Fibroblast of lung (primary cell): ENCODE measurements at regions not wholly inside any gene's neighbourhood (a gene's known extent, or its start where the extent isn't known, plus 50 kb on each side); places are given as distances from the start of the nearest gene placed in this dataset.

Experiments
- DNase-seq, 2 donors: peaks; one replicate each; pipeline versions ENCODE4 v3.0.0 to v3.0.0-alpha.2; 2010; ENCODE audit warnings: low read depth in 2 of 2
- H2AFZ ChIP-seq: 2 replicates; pipeline ENCODE4 v1.5.1; 2012; ENCODE audit warnings: low read length, control low read depth, inconsistent platforms
- H3K27ac ChIP-seq: 2 replicates; pipeline ENCODE4 v1.5.1; 2011; ENCODE audit warnings: low read length, control low read depth; ENCODE audit not compliant: insufficient read depth
- H3K27me3 ChIP-seq: 2 replicates; pipeline ENCODE4 v1.5.1; 2011; ENCODE audit warnings: mild to moderate bottlenecking, low read length; ENCODE audit not compliant: control insufficient read depth, insufficient read depth
- H3K36me3 ChIP-seq: 2 replicates; pipeline ENCODE4 v1.5.1; 2011; ENCODE audit warnings: low read length; ENCODE audit not compliant: control insufficient read depth, insufficient read depth
- H3K4me1 ChIP-seq: 2 replicates; pipeline ENCODE4 v1.5.1; 2011; ENCODE audit warnings: low read length; ENCODE audit not compliant: control insufficient read depth, insufficient read depth; ENCODE audit errors: extremely low read depth
- H3K4me2 ChIP-seq: 2 replicates; pipeline ENCODE4 v1.5.1; 2011; ENCODE audit warnings: low read length, control low read depth; ENCODE audit not compliant: insufficient read depth; ENCODE audit errors: extremely low read depth
- H3K4me3 ChIP-seq, 4 experiments: fragments of 200-600 bp in 1 of 4; sonication (generic) in 1 of 4; replicated peaks in 1 of 4; 2 replicates each; pipeline ENCODE4 v1.5.1; 2011 to 2016; ENCODE audit warnings: low read length in 4 of 4, low read depth in 3 of 4, mild to moderate bottlenecking in 3 of 4, control low read depth in 2 of 4, inconsistent platforms in 1 of 4, mixed read lengths in 1 of 4; ENCODE audit not compliant: insufficient read depth in 1 of 4; ENCODE audit errors: control extremely low read depth in 1 of 4
- H3K79me2 ChIP-seq: 2 replicates; pipeline ENCODE4 v1.5.1; 2012; ENCODE audit warnings: mild to moderate bottlenecking, low read length, inconsistent platforms; ENCODE audit not compliant: control insufficient read depth, insufficient read depth
- H3K9ac ChIP-seq: 2 replicates; pipeline ENCODE4 v1.5.1; 2011; ENCODE audit warnings: mild to moderate bottlenecking, low read length, control low read depth; ENCODE audit not compliant: insufficient read depth
- H3K9me3 ChIP-seq: 2 replicates; pipeline ENCODE4 v1.5.1; 2012; ENCODE audit warnings: low read depth, low read length; ENCODE audit not compliant: control insufficient read depth, insufficient read depth
- H4K20me1 ChIP-seq: 2 replicates; pipeline ENCODE4 v1.5.1; 2011; ENCODE audit warnings: low read length; ENCODE audit not compliant: control insufficient read depth, insufficient read depth; ENCODE audit errors: extremely low read depth
- CTCF ChIP-seq, 2 donors: IDR thresholded peaks in 1 of 2; conservative IDR thresholded peaks in 1 of 2; 1 replicate in 1 of 2; 2 replicates in 1 of 2; pipeline ENCODE4 v1.5.1; 2011 to 2012; ENCODE audit warnings: low read length in 2 of 2, control low read depth in 1 of 2, inconsistent platforms in 1 of 2, low read depth in 1 of 2, mild to moderate bottlenecking in 1 of 2
- EZH2 ChIP-seq: IDR thresholded peaks from 2 replicates; pipeline ENCODE4 v1.5.1; 2012; ENCODE audit warnings: low read length, control low read depth, mild to moderate bottlenecking; ENCODE audit errors: missing control alignments

GRCh38 chr6:151164383-151164782 is 75.4 kb upstream of the AKAP12 start:
- Histone ChIP-seq H2AFZ (no peak overlapping the region), H3K27ac (no peak overlapping the region), H3K27me3 (no peaks in the 10 kb centered on the region), H3K4me3 (no peak overlapping the region), H3K4me2 (no peak overlapping the region), H3K79me2 (no peaks in the 10 kb centered on the region), H3K4me1 (no peaks in the 10 kb centered on the region), H3K36me3 (no peaks in the 10 kb centered on the region), H4K20me1 (no peaks in the 10 kb centered on the region), H3K9ac (no peak overlapping the region), H3K9me3 (no peaks in the 10 kb centered on the region)
- DNase-seq, result no peak
- TF ChIP-seq CTCF (conservative IDR thresholded peaks at IDR 0.05 in 1 of 2, IDR thresholded peaks at IDR 0.05 in 1 of 2; ENCODE audit: low read depth in 1 of 2, low read length in 2 of 2) (no peak), EZH2 (no peak)

- H3K36me3 ChIP-seq, result no peaks in the 10 kb centered on the region
- H3K4me1 ChIP-seq, result no peaks in the 10 kb centered on the region
- no peak overlapping the region for H3K4me3 ChIP-seq
- H3K9me3 ChIP-seq, result no peaks in the 10 kb centered on the region
- peak in 1 of 2 donors; percentile 33 for DNase-seq
- no peaks in the 10 kb centered on the region for H3K79me2 ChIP-seq
- H3K4me2 ChIP-seq, result no peak overlapping the region
- H3K27ac ChIP-seq, result no peak overlapping the region
- no peak overlapping the region for H3K9ac ChIP-seq
- TF ChIP-seq EZH2 (no peak), CTCF (conservative IDR thresholded peaks at IDR 0.05 in 1 of 2, IDR thresholded peaks at IDR 0.05 in 1 of 2; ENCODE audit: low read depth in 1 of 2, low read length in 2 of 2) (no peak)
- H2AFZ ChIP-seq, result no peak overlapping the region
- H3K27me3 ChIP-seq, result no peaks in the 10 kb centered on the region
- H4K20me1 ChIP-seq, result no peaks in the 10 kb centered on the region
Observed at GRCh38 chr6:151166180-151166579, 73.6 kb upstream of the AKAP12 start.

GRCh38 chr6:151167034-151167433 is 72.7 kb upstream of the AKAP12 start:
- TF ChIP-seq EZH2 (no peak), CTCF (conservative IDR thresholded peaks at IDR 0.05 in 1 of 2, IDR thresholded peaks at IDR 0.05 in 1 of 2; ENCODE audit: low read depth in 1 of 2, low read length in 2 of 2) (no peak)
- H3K36me3 ChIP-seq, result no peaks in the 10 kb centered on the region
- no peaks in the 10 kb centered on the region for H3K9me3 ChIP-seq
- no peaks in the 10 kb centered on the region for H3K79me2 ChIP-seq
- H3K4me3 ChIP-seq, result no peak overlapping the region
- H3K4me2 ChIP-seq, result no peak overlapping the region
- H3K27ac ChIP-seq, result no peak overlapping the region
- H2AFZ ChIP-seq, result no peak overlapping the region
- H4K20me1 ChIP-seq, result no peaks in the 10 kb centered on the region
- H3K27me3 ChIP-seq, result no peaks in the 10 kb centered on the region
- H3K9ac ChIP-seq, result no peak overlapping the region
- no peak for DNase-seq
- H3K4me1 ChIP-seq, result no peaks in the 10 kb centered on the region
